ENCODE measurements at regions not wholly inside any gene's neighbourhood (a gene's known extent, or its start where the extent isn't known, plus 50 kb on each side); places are given as distances from the start of the nearest gene placed in this dataset.

DNA sequence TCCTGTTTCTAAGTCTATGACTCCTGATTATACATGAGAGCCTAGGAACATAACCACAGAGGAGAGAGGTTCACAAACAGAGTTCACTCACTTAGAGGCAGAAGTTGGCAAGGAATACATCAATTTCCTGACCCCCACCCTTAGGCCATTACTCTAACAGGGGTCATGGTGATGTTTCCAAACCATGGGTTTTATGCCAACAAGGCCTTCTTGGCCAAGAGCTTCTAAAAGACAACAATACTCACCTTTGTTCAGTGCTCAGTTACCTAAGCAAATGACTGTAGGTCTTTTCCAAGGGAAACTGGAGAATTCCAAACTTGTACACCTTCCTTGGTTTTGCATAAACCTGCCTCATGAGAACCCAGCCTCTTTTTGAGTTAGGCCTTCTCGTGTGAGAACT is 52.6 kb downstream of the ERICH4 start:
- 3 to 30% (median 13%) methylated on average over 1 of the region's 1 CpG for WGBS, 3 donors
- intact Hi-C loops (cut with DNase I): no loop called here
- ATAC-seq: no peak

DNA sequence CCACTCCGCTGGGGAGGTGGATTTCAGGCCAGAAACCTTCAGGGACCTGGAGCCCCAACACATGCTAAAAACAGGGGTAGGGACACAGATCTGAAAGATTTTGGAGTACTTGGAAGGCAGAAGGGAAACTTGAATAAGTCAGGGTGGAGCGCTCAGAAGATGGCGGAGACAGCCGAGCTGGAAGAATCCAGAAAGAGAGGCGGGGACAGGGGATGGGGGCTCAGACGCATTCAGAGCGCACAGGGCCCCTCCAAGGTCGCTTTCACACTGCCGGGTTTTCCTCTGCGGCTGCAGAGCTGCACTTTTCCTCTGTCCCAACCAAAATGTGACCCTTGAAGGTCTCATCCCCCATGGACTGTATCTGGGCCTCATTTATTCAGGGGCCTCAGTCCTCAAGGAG is 56.9 kb downstream of the ERICH4 start:
- Histone ChIP-seq H3K4me1 (no peaks in the 10 kb centered on the region), H3K27me3 (ENCODE audit: insufficient read depth in 3 of 3, low read length in 2 of 3) (no peaks in the 10 kb centered on the region), H3K9me3 (no peaks in the 10 kb centered on the region), H3K4me3 (peak overlapping the region; percentile 61), H3K36me3 (ENCODE audit: insufficient read depth in 1 of 2, low read depth in 1 of 2) (no peaks in the 10 kb centered on the region), H3K27ac (peak overlapping the region; percentile 75)
- DNase-seq: no peak
- intact Hi-C loops (cut with DNase I): no loop called here
- TF ChIP-seq, protein P1, sequence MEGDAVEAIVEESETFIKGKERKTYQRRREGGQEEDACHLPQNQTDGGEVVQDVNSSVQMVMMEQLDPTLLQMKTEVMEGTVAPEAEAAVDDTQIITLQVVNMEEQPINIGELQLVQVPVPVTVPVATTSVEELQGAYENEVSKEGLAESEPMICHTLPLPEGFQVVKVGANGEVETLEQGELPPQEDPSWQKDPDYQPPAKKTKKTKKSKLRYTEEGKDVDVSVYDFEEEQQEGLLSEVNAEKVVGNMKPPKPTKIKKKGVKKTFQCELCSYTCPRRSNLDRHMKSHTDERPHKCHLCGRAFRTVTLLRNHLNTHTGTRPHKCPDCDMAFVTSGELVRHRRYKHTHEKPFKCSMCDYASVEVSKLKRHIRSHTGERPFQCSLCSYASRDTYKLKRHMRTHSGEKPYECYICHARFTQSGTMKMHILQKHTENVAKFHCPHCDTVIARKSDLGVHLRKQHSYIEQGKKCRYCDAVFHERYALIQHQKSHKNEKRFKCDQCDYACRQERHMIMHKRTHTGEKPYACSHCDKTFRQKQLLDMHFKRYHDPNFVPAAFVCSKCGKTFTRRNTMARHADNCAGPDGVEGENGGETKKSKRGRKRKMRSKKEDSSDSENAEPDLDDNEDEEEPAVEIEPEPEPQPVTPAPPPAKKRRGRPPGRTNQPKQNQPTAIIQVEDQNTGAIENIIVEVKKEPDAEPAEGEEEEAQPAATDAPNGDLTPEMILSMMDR (IDR thresholded peaks at IDR 0.05): no peak
- 71 to 75% (median 71%) methylated on average over 10 of the region's 10 CpGs for WGBS, 3 donors
- no peak for ATAC-seq

More for the DNA sequence above, 52.6 kb downstream of the ERICH4 start:
- Histone ChIP-seq H3K4me1 (no peaks in the 10 kb centered on the region), H3K9me3 (no peaks in the 10 kb centered on the region), H3K27ac (no peak overlapping the region), H3K27me3 (ENCODE audit: insufficient read depth in 3 of 3, low read length in 2 of 3) (no peaks in the 10 kb centered on the region), H3K36me3 (ENCODE audit: insufficient read depth in 1 of 2, low read depth in 1 of 2) (no peaks in the 10 kb centered on the region), H3K4me3 (no peak overlapping the region)
- TF ChIP-seq, protein P1 (IDR thresholded peaks at IDR 0.05): no peak
- DNase-seq: no peak

- peak overlapping the region; percentile 61 for H3K4me3 ChIP-seq
- DNase-seq (no peak), ATAC-seq (peak in 2 of 4 donors; percentile 33 to 39)
- H3K4me1 ChIP-seq: no peaks in the 10 kb centered on the region
- intact Hi-C loops (cut with DNase I): no loop called here
- peak overlapping the region; percentile 75 for H3K27ac ChIP-seq
- no peaks in the 10 kb centered on the region for H3K36me3 ChIP-seq (ENCODE audit: insufficient read depth in 1 of 2, low read depth in 1 of 2)
- 68 to 78% (median 78%) methylated on average over 9 of the region's 9 CpGs for WGBS, 3 donors
- TF ChIP-seq, protein P1 (IDR thresholded peaks at IDR 0.05): no peak
- H3K27me3 ChIP-seq (ENCODE audit: insufficient read depth in 3 of 3, low read length in 2 of 3): no peaks in the 10 kb centered on the region
- no peaks in the 10 kb centered on the region for H3K9me3 ChIP-seq
These were observed 57.5 kb downstream of the ERICH4 start for GRCh38 chr19:41500443-41500842.

GRCh38 chr19:41501854-41502253 is 58.9 kb downstream of the ERICH4 start:
- H3K4me3 ChIP-seq: no peak overlapping the region
- TF ChIP-seq, protein P1 (IDR thresholded peaks at IDR 0.05): no peak
- H3K4me1 ChIP-seq: no peaks in the 10 kb centered on the region

GRCh38 chr19:41505105-41505504 is 62.1 kb downstream of the ERICH4 start:
- H3K27me3 ChIP-seq (ENCODE audit: insufficient read depth in 3 of 3, low read length in 2 of 3): no peaks in the 10 kb centered on the region
- 81 to 85% (median 81%) methylated on average over 13 of the region's 13 CpGs for WGBS, 3 donors
- TF ChIP-seq, protein P1 (IDR thresholded peaks at IDR 0.05): no peak
- no peak for ATAC-seq
- no peaks in the 10 kb centered on the region for H3K4me1 ChIP-seq
- H3K9me3 ChIP-seq: no peaks in the 10 kb centered on the region
- no peak overlapping the region for H3K27ac ChIP-seq
- no peak overlapping the region for H3K4me3 ChIP-seq
- DNase-seq: no peak
- no peaks in the 10 kb centered on the region for H3K36me3 ChIP-seq (ENCODE audit: insufficient read depth in 1 of 2, low read depth in 1 of 2)
- intact Hi-C loops (cut with DNase I): no loop called here

More at GRCh38 chr19:41501854-41502253, 58.9 kb downstream of the ERICH4 start:
- intact Hi-C loops (cut with DNase I): no loop called here
- 49 to 62% (median 50%) methylated on average over 4 of the region's 4 CpGs for WGBS, 3 donors
- no peaks in the 10 kb centered on the region for H3K27me3 ChIP-seq (ENCODE audit: insufficient read depth in 3 of 3, low read length in 2 of 3)
- no peaks in the 10 kb centered on the region for H3K36me3 ChIP-seq (ENCODE audit: insufficient read depth in 1 of 2, low read depth in 1 of 2)
- ATAC-seq: no peak
- no peaks in the 10 kb centered on the region for H3K9me3 ChIP-seq
- DNase-seq: no peak
- peak overlapping the region; percentile 46 for H3K27ac ChIP-seq
